A673 (cell line): ENCODE measurements at regions not wholly inside any gene's neighbourhood (a gene's known extent, or its start where the extent isn't known, plus 50 kb on each side); places are given as distances from the start of the nearest gene placed in this dataset.

Source experiments
- EZH2 ChIP-seq: fragments of 200-600 bp; sonication (generic); IDR thresholded peaks from 2 replicates; pipeline ENCODE4 v1.6.1; 2017; ENCODE audit warnings: borderline replicate concordance, low read depth, mild to moderate bottlenecking, mixed read lengths, antibody characterized with exemption, low read length; ENCODE audit not compliant: poor library complexity, severe bottlenecking
- TF ChIP-seq, protein P1 (sequence below): fragments of 300-800, 200-600 bp; sonication (generic); conservative IDR thresholded peaks from 2 replicates; pipeline ENCODE4 v1.5.1; 2017; ENCODE audit warnings: low read depth, mild to moderate bottlenecking, antibody characterized with exemption, low read length, moderate library complexity, mixed read lengths

DNA sequence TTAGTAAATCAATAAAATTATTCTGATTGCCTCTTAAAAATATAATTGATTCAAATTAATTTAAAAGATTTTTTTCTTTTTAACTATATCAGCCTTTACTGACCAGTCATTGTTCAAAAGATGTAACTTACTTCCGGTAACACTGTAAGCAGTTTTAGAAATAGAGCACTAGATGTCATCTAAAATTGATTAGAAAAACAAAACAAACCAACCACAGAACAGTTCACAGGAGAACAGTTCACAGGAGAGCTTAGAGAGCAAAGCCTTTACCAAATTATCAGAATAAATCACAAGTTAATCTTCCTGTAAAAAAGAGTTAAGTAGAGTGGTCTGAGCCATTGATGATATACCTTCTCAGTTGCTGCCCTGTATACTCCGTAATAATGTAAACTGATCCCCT, 133.3 kb upstream of the DGKB start:
- TF ChIP-seq, protein P1, sequence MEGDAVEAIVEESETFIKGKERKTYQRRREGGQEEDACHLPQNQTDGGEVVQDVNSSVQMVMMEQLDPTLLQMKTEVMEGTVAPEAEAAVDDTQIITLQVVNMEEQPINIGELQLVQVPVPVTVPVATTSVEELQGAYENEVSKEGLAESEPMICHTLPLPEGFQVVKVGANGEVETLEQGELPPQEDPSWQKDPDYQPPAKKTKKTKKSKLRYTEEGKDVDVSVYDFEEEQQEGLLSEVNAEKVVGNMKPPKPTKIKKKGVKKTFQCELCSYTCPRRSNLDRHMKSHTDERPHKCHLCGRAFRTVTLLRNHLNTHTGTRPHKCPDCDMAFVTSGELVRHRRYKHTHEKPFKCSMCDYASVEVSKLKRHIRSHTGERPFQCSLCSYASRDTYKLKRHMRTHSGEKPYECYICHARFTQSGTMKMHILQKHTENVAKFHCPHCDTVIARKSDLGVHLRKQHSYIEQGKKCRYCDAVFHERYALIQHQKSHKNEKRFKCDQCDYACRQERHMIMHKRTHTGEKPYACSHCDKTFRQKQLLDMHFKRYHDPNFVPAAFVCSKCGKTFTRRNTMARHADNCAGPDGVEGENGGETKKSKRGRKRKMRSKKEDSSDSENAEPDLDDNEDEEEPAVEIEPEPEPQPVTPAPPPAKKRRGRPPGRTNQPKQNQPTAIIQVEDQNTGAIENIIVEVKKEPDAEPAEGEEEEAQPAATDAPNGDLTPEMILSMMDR = no peak
- no peak for TF ChIP-seq EZH2
